NCI-H2107 (cell line): ENCODE measurements at regions not wholly inside any gene's neighbourhood (a gene's known extent, or its start where the extent isn't known, plus 50 kb on each side); places are given as distances from the start of the nearest gene placed in this dataset.

Experiments used
- DNase-seq: peaks from one replicate; lab custom pipeline; 2025; lab: John Stamatoyannopoulos, UW

DNA sequence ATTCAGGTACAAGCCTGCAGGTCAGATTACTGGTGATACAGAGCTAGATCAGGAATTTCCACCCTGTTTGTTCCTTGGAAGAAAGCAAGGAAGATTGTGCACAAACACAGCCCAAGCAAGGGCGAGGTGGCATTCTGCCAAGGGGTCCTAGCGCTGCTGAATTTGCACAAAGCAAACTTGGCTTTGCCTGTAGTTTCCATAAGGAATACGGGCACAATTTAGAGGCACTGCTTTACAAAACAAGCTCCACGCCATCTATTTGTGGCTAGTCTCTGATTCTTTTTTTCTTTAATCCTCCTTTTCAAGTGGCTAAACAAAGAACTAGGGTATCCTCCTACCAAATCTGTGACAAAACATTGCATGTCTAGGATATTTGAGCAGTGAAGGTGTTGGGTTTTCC is 195.5 kb upstream of the ACVR2A start:
- no peak for DNase-seq

DNA sequence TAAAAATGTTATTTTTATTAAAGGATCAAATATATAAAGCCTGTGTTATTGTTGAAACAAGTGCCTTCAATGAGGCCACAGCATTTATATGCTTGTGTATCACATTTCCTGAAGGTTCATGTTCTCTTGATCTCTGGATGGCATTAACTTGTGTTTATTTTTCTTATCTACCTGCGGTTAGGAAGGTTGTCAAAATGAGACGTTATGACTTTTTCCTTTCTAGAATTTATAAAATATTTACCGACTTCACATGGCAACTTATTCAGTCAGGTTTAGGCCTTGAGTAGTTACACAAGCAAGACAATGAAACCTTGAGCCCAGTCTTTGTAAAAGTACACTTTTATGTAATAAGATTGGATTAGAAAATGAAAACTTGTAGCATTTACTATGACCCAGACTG is 196.4 kb upstream of the ACVR2A start:
- DNase-seq = no peak

GRCh38 chr2:147647816-147648215 is 197.0 kb upstream of the ACVR2A start:
- no peak for DNase-seq

DNA sequence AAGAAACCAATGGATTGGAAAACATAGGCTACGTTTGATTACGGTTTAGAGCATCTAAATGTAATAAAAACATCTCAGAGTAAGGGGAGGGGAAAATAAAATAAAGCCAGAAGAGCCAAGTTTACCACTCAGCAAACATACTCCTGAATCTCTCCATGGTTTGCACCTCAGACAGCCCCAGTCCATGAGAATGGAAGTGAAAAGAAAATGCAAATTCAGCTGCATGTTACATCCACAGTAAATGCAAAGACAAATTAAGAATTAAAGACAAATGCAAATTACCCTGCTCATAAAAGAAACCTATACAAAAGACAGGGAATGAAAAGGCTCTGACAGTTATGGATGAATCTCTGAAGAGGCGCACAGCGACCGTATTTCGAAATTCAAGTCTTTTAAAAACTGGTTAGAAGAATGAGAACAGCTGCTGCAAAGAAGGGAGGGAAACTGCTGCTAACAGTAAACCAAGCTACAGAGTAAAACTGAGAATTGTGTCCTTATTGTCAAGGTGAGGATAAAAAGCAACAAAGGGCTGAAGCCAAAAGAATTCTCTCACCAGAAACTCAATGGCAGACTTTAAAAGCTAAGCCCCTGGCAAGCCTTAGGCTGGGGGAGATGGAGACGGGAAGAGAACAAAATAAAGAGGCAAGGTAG is 197.9 kb upstream of the ACVR2A start:
- no peak for DNase-seq

DNA sequence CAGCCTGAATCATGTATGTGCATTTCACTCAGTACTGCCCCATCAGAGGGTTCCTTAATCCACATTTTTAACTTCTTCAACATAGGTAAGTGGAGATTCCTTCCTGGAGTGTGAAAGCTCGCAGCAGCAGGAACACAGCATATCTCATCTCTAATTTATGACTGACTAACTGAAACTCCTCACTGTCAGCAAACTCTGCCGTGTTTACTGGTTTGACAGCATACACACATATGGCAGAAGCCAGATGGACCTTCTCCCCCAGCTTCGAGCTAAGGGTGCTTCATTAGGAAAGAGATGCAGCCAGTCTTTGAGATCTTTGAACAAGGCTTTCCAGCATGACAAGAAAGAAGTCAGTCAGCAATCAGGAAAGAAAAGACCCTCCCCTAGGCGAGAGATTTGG is 200.3 kb upstream of the ACVR2A start:
- DNase-seq = no peak

DNA sequence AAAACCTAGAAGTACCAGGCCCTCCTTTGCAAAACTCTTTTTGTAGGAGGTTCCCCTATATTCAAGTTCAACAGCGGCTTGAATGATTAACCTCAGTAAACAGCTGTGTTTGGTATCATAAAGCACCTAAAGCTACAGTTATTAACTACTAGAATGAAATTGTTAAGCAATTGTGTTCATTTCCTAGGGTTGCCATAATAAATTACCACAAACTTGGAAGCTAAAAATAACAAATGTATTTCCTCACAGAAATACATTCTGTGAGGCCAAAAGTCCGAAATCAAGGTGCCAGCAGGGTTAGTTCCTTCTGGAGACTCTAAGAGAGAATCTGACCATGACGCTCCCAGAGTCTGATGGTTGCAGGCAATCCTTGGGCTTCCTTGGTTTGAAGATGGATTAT is 202.1 kb upstream of the ACVR2A start:
- DNase-seq = no peak

DNA sequence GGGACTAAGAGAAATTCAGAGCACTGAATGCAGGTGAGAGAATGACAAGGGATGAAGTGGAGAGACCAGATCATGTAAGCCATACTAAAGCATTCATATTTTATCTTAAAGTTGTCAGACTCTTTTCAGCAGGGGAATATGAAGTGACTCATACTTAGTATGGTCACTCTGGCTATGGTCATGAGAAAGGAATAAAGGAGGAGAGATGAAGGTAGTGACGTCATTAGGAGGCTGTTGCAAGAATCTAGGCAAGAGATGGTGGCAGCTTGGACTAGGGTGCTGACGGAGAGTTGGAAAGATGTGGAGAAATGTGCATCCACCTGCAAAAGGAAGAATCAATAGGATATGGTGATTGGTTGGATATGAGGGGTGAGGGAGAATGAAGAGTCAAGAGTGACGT is 203.2 kb upstream of the ACVR2A start:
- DNase-seq = no peak

DNA sequence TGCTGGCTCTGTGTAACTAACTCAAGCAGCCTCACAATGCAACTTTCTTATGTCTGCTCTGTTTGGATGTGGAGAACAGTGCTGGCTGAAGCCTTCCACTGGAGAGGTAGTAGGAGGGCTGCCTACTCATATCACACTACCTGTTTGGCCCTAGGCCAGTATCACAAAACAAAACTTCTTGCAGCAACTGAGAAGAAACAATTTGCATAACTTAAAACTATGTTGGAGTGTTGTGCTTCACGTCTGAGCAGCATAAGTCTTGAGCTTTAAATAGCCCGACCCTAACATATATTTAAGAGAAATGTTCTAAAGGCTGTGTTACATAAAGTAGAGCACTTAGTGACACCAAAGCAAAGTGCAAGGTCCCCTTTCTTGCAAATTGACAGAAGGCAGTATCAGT is 204.9 kb upstream of the ACVR2A start:
- DNase-seq = no peak

DNA sequence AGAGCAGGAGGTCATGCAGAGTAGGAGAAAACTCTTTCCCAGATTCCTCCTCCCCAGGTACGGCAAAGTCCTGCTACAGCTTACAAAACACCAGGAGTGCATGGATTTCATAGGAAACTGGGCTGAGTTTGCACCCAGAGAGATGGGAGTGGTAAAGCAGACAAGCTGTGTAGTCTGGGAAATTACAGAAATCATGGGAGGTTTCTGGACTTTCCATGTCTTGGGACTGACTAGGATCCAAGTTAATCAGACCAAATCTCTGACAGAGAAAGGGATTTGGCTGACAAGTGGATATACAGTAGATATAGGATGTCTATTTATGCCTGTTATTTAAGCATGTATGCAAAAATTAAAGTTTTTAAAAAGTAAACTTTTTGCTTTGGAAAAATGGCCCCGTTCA is 205.4 kb upstream of the ACVR2A start:
- DNase-seq = no peak

DNA sequence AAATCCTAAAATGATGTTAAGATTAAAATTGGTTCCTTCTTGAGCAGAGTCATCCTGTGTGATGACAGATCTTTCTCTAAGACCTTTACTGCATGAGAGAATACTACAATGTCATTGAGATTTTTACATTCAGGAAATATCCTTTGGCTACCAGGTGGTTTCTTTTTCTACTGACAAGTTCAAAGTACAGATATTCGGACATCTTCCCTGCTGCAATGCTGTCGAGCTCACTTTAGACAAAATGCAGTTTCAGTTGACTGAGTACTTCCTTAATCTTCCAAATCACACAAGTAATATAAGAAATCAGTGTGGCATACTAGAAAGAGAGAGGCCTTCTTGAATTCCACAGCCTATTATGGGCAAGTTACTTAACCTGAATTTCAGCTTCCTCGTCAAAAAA is 207.9 kb upstream of the ACVR2A start:
- no peak for DNase-seq

DNA sequence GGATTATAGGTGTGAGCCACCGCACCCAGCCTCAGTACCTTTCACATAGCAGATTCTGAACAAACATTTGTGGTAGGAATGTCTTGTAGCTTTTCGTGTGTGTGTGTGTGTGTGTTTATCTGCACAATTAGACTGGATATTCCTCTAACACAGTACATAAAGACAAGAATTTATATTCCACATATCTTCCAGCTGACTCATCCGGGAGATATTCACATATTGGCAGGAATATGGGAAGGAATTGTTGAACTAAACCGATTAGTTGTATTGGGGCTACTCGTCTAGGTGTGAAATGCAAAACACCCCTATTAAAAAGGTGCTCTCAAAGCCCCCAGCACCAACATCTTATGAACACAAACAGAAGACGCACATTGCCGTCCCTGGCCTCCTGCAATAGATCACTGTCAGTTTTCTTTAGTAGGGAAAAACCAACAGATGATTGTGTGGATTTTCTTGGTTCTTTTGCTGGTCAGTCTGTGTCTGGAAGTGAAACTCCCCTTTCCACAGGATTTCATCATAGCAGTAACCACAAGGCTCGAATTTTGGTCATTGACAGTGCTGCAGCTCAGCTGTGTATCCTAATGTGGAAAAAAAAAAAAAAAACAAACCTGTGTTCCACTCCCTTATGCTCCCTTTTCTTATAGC is 208.5 kb upstream of the ACVR2A start:
- no peak for DNase-seq

GRCh38 chr2:147634826-147635225 is 210.0 kb upstream of the ACVR2A start:
- DNase-seq = no peak

GRCh38 chr2:147632198-147632597 is 212.6 kb upstream of the ACVR2A start:
- DNase-seq = no peak

DNA sequence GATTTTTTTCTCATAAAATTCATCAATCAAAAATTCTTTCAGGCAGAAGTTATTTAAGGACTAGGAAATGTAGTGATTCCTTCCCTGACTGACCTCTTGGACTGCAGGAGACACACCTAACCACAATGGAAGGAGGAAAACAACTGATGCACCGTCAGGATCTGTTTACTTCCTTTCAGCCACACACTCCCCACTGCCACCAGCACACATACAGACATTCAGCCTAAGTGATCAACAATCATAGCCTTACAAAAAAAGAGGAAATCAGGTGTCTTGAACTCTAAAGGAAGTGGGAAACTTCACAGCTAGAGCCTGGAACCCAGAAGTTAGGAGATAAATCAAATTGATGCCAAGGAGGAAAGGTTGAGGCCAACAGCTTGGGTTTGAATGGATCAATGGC is 213.5 kb upstream of the ACVR2A start:
- DNase-seq = no peak

- DNase-seq = no peak
Measured at GRCh38 chr2:147630585-147630984, 214.2 kb upstream of the ACVR2A start.

- no peak for DNase-seq
Measured at GRCh38 chr2:147628971-147629421, 215.8 kb upstream of the ACVR2A start.

DNA sequence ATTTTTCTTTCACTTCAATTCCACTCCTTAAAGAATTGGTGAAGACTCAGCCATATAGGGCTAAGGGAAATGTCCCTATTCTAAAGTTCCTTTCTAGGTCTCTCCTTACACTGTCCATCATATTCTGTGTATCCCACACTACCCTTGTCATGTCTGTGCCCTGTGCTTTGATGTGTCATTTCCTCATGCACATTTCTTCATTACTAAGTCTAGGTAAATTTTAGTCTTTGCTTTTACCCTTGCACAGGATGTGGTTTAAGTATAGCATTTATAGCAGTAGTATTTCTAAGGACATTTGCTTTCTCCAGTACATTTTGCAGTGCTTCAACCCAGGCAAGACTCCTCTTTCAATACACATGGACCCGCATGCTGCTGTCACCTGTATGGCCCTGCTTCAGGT is 221.5 kb upstream of the ACVR2A start:
- no peak for DNase-seq

DNA sequence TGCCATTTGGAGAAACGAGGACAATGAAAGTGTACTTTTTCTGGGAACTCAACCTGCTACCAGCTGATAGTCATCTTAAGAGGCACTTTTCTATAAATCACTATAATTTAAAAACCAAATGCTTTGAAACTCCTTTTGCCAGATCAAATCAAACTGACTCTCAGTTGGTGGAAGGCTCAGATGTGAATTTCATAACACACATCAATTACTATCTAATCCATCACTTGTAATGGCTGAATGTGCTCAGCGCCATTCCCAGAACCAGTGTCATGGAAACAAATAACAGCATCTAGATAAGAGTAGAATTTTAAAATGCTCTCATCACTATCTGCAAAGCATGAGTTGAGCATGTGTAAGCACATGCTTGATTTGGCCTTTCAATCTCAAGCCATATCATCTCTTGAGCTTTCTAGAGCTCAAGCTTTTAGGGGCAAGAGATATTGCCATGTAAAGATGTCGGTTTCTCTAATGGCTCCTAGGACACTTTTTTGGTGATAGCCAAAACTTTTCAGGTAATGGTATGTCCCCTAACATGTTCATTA is 223.1 kb upstream of the ACVR2A start:
- DNase-seq = no peak

GRCh38 chr2:147619808-147620207 is 225.0 kb upstream of the ACVR2A start:
- DNase-seq = no peak

DNA sequence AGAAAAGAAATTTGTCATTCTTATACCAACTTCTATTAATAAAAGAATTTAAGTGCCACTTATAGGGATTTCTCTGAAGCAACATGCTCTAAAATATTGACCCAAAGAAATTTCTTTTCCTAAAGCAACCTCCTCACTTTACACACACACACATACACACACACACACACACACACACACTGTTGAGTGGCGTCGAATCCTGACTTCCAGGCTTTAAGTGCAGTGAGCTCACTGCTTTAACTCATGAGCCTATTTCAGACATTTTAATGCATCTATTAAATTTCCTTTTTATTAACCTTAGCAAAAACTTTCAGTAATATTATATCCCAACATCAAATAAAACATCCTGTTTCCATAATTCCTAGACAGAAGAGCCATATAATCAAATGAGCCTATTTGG is 229.1 kb upstream of the ACVR2A start:
- DNase-seq = no peak

DNA sequence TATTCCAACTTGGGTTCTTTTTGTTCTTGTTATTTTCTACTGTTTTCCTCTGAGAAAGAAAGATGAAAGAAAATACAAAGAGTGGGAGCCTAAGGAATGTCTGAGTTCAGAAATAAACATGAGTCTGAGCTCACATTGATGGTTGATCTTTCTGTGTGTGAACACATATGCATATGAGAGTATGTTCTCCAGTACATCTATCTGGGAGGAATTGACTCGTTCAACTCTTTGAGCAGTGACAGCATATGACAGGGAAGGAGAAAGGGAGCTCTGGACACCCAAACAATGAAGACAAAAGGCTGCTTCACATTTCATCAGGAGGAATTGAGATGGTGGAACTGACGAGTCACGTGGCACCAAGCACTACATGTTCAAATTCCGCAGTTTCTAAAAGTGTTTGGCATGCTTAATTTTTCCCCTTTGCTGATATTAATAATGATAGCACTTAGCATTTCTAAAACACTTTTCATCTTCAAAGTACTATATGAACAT is 229.8 kb upstream of the ACVR2A start:
- no peak for DNase-seq

- no peak for DNase-seq
Measured at GRCh38 chr2:147614471-147614870, 230.4 kb upstream of the ACVR2A start.

DNA sequence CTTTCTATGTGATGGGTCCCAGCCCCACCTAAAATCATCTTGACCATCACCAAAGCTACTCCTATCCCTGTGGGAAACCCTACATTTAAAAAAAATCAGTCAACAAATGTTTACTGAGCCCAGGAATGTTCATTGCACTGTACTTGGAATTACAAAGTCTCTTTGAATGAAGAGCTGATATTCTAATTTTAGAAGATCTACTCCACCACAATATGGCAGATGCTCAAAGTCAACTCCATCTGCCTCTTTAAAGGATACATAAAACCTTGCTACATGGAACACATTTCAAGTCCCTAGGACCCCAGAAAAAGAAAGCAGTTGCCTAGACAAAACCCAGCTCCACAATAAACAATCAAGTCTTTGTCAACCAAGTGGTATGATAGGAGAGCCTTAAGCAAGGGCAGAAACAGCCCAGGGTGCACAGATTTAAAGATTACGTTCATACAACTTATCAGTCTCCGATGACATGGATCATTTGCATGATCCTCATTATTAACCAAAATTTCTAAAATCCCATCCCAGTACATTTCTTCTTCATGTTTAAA is 234.3 kb upstream of the ACVR2A start:
- no peak for DNase-seq
